NCI-H2227 (cell line): ENCODE measurements at regions not wholly inside any gene's neighbourhood (a gene's known extent, or its start where the extent isn't known, plus 50 kb on each side); places are given as distances from the start of the nearest gene placed in this dataset.

Source experiments
- DNase-seq: peaks from one replicate; lab custom pipeline; 2025; ENCODE audit not compliant: unreplicated experiment; lab: John Stamatoyannopoulos, UW

- no peak for DNase-seq
Observed at GRCh38 chr3:106168962-106169750, 300.3 kb upstream of the CBLB start.

- DNase-seq, result no peak
Observed at GRCh38 chr3:106170636-106171035, 301.8 kb upstream of the CBLB start.

- DNase-seq, result no peak
Observed at GRCh38 chr3:106172101-106172500, 303.3 kb upstream of the CBLB start.

- DNase-seq, result no peak
Observed at GRCh38 chr3:106172780-106173179, 304.0 kb upstream of the CBLB start.

- DNase-seq, result no peak
Observed at GRCh38 chr3:106175276-106175675, 306.5 kb upstream of the CBLB start.

GRCh38 chr3:106176734-106177133 lies 307.9 kb upstream of the CBLB start:
- no peak for DNase-seq

GRCh38 chr3:106182950-106183511 lies 314.2 kb upstream of the CBLB start:
- no peak for DNase-seq

GRCh38 chr3:106183762-106184391 lies 315.1 kb upstream of the CBLB start:
- no peak for DNase-seq

GRCh38 chr3:106184540-106185457 lies 316.0 kb upstream of the CBLB start:
- DNase-seq, result no peak

- no peak for DNase-seq
Observed at GRCh38 chr3:106185949-106186348, 317.1 kb upstream of the CBLB start.

- DNase-seq, result no peak
Observed at GRCh38 chr3:106190296-106190695, 321.5 kb upstream of the CBLB start.

- DNase-seq, result no peak
Observed at GRCh38 chr3:106191211-106191610, 322.4 kb upstream of the CBLB start.

GRCh38 chr3:106191913-106192312 lies 323.1 kb upstream of the CBLB start:
- DNase-seq, result no peak

- no peak for DNase-seq
Observed at GRCh38 chr3:106193876-106194275, 325.1 kb upstream of the CBLB start.

- DNase-seq, result no peak
Observed at GRCh38 chr3:106194726-106195125, 325.9 kb upstream of the CBLB start.

- DNase-seq, result no peak
Observed at GRCh38 chr3:106197532-106198194, 328.9 kb upstream of the CBLB start.

- no peak for DNase-seq
Observed at GRCh38 chr3:106204160-106204868, 335.5 kb upstream of the CBLB start.

- no peak for DNase-seq
Observed at GRCh38 chr3:106206146-106206545, 337.3 kb upstream of the CBLB start.

GRCh38 chr3:106206613-106207012 lies 337.8 kb upstream of the CBLB start:
- no peak for DNase-seq

GRCh38 chr3:106208251-106208650 lies 339.4 kb upstream of the CBLB start:
- no peak for DNase-seq
